HUDEP-2 (cell line): ENCODE measurements at regions not wholly inside any gene's neighbourhood (a gene's known extent, or its start where the extent isn't known, plus 50 kb on each side); places are given as distances from the start of the nearest gene placed in this dataset.
"Not testable (repeated sequence)": the region's sequence is repeated elsewhere in the genome, so short reads cannot be mapped to it uniquely, and the experiment has no call there.

Source experiments
- DNase-seq, 76 experiments: peaks; one replicate each; lab custom pipeline; 2025; ENCODE audit not compliant: unreplicated experiment in 76 of 76; lab: John Stamatoyannopoulos, UW

GRCh38 chr10:23630376-23630775 is 191.5 kb downstream of the OTUD1 start:
- DNase-seq = no peak

GRCh38 chr10:23630885-23631284 is 192.0 kb downstream of the OTUD1 start:
- no peak for DNase-seq

DNA sequence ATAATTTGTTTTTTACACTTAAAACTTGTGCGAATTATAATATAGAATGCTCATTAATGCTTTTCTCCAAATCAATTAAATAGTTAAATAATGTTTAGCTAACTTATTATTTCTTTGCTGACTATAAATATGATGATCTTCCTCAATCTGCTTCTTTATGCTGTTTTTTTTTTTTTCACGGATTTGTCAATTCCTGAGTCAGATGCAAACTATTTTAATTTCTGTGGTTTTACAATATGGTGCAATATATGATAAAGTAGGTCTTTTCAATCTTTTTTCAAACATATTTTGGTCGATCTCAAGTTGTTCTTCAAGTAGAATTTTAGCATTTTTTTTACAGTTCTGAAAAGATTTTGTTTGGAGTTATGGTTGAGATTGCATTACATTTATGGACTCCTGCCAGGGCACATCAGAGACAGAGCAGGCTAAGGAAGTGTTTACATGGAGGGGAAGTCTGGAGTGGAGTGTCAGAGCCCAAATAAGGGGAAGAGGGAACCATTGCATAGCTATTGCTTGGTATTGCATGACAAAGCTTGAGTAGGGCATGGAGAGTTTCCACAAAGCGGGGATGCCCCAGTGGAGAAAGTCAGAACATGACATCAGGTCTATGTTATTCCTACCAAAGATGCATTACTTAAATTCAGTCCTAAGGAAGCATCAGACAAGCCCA is 204.4 kb downstream of the OTUD1 start:
- DNase-seq = no peak

GRCh38 chr10:23648618-23649017 is 209.7 kb downstream of the OTUD1 start:
- no peak for DNase-seq

DNA sequence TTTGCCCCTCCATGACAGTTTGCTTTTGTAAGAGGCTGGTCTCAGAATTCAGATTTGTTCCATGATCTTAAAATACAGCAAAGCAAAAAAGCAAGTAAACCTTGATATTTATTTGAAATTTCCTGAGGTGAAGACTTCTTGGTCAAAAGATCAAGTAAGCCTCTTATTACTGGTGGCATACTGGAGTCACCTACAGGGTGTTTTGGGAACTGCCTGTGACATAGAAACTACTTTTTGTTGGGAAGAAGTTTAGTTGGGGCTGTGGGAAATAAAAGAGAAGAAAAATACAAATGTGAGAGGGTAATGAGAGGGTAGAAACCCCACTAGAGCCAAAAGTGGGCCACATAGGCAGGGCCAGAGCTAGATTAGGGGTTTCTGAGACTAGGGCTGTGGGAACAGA is 217.9 kb downstream of the OTUD1 start:
- peak in 2 of 76 experiments; percentile 0 to 2 for DNase-seq

DNA sequence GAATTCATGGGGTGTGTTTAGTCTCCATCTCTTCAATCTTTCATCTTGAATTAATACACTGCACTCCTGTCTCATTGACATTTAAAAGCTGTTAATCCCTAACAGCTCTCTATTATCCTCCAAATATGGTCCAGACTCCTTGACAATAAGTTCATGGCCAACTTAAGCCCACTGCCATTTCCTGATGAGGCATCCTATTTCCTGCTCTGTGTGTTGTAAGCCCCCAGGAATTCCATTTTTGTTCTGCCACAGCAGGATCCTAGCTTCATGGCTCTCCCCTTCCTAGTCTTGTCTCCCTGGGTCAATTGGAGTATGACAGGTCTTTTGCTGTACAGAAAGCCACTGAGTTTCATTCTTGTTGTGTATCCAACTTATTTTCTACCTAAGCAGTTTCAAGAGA is 218.8 kb downstream of the OTUD1 start:
- DNase-seq = no peak

GRCh38 chr10:23671866-23672265 is 233.0 kb downstream of the OTUD1 start:
- not testable (repeated sequence) for DNase-seq

DNA sequence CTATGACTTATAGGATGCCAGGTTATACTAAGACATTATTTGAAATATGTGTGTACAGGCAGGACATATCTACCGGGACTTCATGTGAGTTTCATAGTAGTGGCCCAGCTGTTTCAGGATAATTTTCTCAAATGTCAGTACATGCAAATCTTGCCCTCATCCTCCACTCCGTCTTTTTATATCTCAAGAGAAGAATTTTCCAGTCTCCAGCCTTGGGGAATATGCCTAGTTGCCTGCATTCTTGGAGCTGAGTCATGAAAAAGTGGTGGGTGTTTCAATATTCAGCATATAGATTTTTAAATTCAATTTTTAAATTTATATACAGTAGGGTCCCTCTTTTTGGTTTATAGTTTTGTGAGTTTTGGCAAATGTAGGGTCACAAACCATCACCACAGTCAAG is 236.7 kb downstream of the OTUD1 start:
- no peak for DNase-seq

DNA sequence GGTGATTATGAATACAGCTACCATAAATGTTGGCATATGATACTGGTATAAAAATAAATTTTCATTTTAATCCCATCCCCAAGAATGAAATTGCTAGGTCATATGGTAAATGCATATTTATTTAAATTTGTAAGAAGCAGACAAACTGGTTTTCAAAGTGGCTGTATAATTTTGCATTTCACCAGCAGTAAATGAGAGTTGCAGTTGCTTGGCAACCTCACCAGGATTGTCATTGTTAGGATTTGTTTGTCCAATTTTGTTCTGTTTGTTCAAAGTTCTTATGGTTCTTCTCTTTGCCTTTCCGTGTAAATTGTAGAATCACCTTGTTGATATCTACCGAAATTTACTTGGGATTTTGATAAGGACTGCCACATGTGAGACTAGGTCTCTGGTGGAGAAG is 237.4 kb downstream of the OTUD1 start:
- DNase-seq = no peak

GRCh38 chr10:23686722-23687121 is 247.8 kb downstream of the OTUD1 start:
- no peak for DNase-seq

- no peak for DNase-seq
Observed at GRCh38 chr10:23692736-23693135, 253.9 kb downstream of the OTUD1 start.

DNA sequence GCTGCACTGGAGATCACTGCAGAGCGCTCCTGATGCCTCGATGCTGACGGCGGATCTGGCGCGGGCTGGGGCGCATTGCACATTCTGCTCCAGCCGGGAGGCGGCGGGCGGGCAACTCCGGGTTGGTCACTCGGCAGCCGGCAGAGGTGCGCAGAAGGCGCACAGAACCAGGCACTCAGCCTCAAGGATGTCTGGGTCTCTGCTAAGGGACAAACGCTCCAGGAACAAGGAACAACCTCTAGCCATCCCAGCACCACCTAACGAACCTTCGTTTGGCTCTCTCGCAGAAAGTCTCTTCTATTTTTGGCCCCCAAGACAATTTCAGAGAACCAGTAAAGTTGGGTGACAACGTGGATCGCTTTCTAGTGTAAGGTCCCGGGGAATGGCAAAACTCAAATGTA is 254.6 kb downstream of the OTUD1 start:
- peak in 1 of 76 experiments; percentile 1 for DNase-seq

DNA sequence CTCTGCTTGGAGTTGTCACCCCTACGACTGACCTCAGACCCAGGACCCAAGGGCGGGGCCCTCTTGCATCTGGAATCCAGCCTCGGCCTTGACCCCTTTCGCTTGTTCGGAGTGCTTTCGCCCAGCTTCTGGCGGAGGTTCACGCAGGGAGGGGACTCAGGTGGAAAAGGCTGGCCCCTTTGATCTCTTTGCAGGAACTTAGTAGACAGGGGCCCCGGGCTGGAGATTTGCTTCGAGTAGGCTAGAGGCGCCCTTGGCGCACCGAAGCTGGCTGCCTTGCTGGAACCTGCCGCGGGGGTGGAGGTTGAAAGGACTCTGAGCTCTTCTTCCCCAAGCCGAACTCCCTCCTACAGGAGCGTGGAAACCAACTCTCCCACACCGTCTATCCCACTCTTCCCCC is 255.1 kb downstream of the OTUD1 start:
- DNase-seq = no peak

DNA sequence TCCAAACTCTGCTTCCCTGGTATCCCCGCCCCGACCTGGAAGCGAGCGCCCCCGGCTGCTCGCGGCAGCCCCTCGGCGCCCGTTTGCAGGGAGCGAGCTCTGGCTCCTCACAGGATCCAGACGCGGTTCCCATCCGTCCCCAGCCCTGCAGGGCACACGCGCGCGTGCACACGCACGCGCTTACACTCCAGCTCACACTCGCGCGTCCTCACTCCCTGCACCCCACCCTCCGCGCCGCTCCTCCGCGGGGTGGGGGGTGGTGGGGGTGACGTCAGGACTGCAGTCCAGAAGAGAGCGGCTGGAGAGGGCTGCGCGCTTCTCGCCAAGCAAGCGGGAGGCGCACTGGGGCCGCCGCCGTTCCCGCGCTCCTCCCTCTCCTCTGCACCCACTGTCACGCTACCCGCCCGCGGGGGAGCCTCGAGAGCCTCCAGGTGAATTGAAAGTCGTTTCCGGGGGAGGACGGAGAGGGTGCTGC is 255.6 kb downstream of the OTUD1 start:
- DNase-seq = no peak

- DNase-seq = no peak
Observed at GRCh38 chr10:23694921-23695824, 256.3 kb downstream of the OTUD1 start.

DNA sequence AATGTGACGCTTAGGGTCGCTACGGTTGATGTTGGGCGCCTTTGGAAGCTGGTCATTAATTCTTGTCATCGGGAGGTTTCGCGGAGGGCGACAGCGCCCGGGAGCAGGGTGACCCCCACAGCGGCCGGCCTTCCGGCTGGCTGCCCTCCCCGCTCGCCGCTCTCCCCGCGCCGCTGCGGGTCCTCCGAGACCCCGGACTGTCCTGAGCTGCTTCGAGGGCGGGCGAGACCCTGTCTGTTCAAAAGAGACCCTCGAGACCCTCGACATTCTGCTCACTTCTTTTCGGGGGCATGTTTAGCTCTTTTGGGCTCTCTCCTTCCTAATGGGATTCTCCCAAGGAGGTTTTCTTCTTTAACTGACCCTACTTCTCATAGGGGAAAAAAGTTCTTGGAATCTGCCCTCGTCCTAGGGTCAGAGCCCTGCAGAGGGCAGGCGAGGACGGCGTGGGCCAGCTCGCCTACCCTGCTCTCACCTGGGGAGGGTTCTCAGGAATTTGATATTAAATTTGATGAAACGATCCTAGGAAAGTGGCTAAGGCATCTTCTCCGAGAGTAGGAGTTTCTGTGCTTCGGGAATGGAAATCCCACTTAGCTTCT is 257.0 kb downstream of the OTUD1 start:
- DNase-seq = no peak

DNA sequence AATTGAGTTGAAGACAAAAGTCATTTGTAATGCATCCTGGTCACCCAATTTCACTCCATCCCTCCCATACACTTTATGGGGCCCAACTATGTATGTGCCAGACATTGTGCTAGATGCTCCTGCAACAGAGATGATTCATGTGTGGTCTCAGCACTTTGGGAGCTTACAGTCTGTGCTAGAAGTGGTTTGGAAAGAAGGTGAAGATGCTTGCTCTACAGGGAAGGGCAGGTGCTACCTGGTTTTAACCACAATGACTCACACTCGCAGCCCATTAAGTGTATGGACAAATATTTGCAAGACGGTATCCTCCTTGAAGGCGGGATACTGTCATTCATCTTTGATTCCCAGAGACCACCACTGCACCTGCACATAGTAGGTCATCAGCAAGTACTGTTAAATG is 257.6 kb downstream of the OTUD1 start:
- no peak for DNase-seq

- peak in 45 of 76 experiments; percentile 2 to 50 (median 12) for DNase-seq
Observed at GRCh38 chr10:23702977-23703414, 264.1 kb downstream of the OTUD1 start.

GRCh38 chr10:23715363-23715762 is 276.5 kb downstream of the OTUD1 start:
- no peak for DNase-seq

- no peak for DNase-seq
Observed at GRCh38 chr10:23717913-23718312, 279.0 kb downstream of the OTUD1 start.

GRCh38 chr10:23718946-23719345 is 280.1 kb downstream of the OTUD1 start:
- DNase-seq = no peak
